KOPT-K1 (cell line): ENCODE measurements at regions not wholly inside any gene's neighbourhood (a gene's known extent, or its start where the extent isn't known, plus 50 kb on each side); places are given as distances from the start of the nearest gene placed in this dataset.

Source experiments
- H3K27ac ChIP-seq: fragments of 200-600 bp; sonication (generic); 2 replicates; pipeline ENCODE4 v1.5.1; 2016; ENCODE audit warnings: antibody characterized with exemption, mild to moderate bottlenecking, low read depth, low read length; ENCODE audit not compliant: poor library complexity, severe bottlenecking
- H3K36me3 ChIP-seq: fragments of 200-600 bp; sonication (generic); 2 replicates; pipeline ENCODE4 v1.5.1; 2017; ENCODE audit warnings: antibody characterized with exemption, mild to moderate bottlenecking, low read length, moderate library complexity; ENCODE audit not compliant: insufficient read depth
- H3K9me3 ChIP-seq: fragments of 200-600 bp; sonication (generic); 2 replicates; pipeline ENCODE4 v1.5.1; 2017; ENCODE audit warnings: antibody characterized with exemption, low read length, mild to moderate bottlenecking; ENCODE audit not compliant: insufficient read depth, poor library complexity, severe bottlenecking

DNA sequence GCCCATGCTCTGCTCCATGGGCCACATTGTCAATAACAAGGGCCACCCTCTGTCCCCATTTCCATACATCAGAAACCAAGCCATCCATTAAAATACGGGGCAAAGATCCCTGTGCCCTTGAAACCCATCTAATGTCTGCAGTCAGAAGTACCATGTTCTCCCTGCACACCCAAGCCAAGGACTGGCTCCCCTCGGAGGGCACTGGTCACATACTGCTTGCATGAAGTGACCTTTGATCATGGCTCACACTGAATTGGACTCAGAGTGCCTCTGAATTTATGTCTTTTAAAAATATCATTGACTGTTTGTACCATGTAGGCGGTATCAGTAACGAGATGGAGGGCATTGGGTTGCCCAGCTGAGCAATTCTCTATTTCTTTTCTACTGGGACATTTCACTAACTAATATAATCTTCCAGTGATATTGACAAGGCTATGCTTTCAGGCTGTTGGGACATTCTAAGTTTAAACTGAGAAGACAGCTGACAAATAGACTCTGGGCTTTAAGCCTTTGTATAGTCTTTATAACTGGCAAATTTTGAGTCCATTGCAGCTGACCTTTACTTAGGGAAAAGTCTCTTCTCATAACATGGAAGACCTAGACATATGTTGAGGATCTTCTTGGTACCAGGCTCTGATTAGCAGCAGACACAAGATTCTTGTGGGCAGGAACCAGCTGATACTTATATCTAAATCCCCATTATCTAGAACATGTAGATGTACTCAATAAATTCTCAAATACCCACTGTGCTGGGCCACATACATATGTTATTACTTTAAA lies 214.3 kb downstream of the MYCN start:
- Histone ChIP-seq H3K9me3 (no peaks in the 10 kb centered on the region), H3K36me3 (no peaks in the 10 kb centered on the region), H3K27ac (no peak overlapping the region)

DNA sequence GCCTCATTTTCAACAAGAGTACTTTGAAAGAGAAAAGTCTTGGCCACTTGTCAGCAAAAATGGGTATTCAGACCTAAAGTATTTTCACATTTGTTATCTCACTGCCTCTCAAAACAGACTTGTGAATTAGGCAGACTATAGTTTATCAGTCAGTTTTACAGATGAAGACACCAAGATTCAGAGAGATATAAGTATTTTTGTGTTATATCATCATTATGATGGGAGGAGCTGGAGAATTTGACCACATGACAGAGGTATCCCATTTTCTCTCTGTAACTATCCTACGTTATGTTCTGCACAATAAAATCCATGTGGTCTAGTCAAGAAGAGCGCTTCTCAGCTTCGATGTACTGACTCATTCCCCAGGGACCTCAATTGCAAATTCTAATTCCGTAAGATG lies 213.7 kb downstream of the MYCN start:
- Histone ChIP-seq H3K9me3 (no peaks in the 10 kb centered on the region), H3K36me3 (no peaks in the 10 kb centered on the region), H3K27ac (no peak overlapping the region)

DNA sequence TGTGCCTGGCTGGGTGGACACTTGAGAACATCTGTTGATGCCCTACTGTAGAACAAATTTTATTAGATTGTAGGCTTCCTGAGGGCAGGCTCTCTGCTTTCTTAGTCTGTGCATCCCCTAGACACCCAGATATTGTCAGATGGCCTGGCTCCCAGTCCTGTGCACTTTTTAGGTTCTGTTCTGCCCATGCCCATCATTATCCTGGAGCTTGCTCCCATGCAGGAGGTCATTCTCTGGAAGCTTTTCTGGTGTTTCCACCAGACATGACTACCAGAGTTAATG lies 213.3 kb downstream of the MYCN start:
- Histone ChIP-seq H3K9me3 (no peaks in the 10 kb centered on the region), H3K36me3 (no peaks in the 10 kb centered on the region)

GRCh38 chr2:16152928-16153753 lies 212.8 kb downstream of the MYCN start:
- Histone ChIP-seq H3K27ac (no peak overlapping the region), H3K9me3 (no peaks in the 10 kb centered on the region), H3K36me3 (no peaks in the 10 kb centered on the region)

More for the DNA sequence above, 213.3 kb downstream of the MYCN start:
- H3K27ac ChIP-seq: no peak overlapping the region

DNA sequence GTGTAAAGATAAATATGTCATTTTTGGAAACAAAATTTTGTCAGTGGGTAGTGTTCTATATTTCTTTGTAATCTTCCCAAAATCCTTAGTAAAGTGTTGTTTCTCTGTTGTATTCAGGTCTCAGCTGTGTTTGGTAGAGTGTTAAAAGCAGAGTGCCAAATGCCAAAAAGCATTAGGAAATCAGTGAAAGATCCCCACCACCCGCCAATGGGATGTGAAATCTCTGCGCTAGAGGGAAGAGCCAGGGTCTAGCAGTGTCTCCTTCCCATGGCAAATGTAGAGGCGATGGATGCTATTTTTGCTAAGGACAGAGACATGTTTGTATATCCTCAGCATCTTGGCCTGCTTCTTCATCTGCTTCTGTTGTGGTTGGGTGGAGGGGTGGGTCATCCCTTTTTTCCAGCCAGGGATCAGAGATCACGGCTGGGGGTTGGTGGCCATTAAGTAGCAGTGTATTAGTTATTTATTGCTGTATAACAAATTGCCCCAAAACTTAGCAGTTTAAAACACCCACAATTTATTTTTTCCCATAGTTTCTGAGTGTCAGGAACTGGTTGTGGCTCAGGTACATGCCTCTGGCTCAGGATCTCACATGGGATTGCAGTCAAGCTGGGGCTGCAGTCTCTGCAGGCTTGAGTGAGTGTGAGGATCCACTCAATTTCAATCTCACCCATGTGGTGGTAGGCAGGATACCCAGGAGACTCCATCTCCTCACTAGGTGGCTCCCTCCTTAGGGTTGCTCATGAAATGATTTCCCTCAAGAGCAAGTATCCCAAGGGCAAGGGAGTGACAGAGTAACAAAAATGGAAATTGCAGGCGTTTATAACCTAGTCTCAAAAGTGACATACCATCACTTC lies 211.9 kb downstream of the MYCN start:
- Histone ChIP-seq H3K9me3 (no peaks in the 10 kb centered on the region), H3K36me3 (no peaks in the 10 kb centered on the region), H3K27ac (no peak overlapping the region)

GRCh38 chr2:16151651-16152050 lies 211.3 kb downstream of the MYCN start:
- Histone ChIP-seq H3K36me3 (no peaks in the 10 kb centered on the region), H3K9me3 (no peaks in the 10 kb centered on the region), H3K27ac (no peak overlapping the region)

- H3K27ac ChIP-seq: no peak overlapping the region
- no peaks in the 10 kb centered on the region for H3K36me3 ChIP-seq
- H3K9me3 ChIP-seq: no peaks in the 10 kb centered on the region
These were observed 210.9 kb downstream of the MYCN start for GRCh38 chr2:16151281-16151570.

- Histone ChIP-seq H3K36me3 (no peaks in the 10 kb centered on the region), H3K27ac (no peak overlapping the region), H3K9me3 (no peaks in the 10 kb centered on the region)
These were observed 210.3 kb downstream of the MYCN start for GRCh38 chr2:16150456-16151280.

DNA sequence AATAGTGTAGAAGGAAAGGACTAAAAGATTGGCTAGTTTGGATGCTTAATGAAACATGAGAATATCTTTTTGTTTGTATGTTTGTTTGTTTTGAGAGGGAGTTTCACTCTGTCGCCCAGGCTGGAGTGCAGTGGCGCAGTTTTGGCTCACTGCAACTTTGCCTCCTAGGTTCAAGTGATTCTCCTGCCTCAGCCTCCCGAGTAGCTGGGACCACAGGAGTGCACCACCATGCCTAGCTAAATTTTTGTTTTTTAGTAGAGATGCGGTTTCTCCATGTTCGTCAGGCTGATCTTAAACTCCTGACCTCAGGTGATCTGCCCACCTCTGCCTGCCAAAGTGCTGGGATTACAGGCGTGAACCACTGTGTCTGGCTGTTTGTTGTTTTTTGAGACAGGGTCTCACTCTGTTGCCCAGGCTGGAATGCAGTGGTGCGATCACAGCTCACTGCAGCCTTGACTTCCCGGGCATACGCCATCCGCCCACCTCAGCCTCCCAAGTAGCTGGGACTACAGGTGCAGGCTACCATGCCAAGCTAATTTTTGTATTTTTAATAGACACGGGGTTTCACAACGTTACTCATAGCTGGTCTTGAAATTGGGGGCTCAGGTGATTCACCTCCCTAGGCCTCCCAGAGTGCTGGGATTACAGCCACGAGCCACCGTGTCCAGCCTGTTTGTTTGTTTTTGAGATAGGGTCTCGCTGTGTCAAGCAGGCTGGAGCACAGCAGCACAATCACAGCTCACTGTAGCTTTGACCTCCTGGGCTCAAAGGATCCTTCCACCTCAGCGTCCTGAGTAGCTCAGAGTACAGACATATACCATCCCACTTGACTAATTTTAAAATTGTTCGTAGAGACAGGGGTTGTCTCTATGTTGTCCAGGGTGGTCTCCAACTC lies 209.2 kb downstream of the MYCN start:
- Histone ChIP-seq H3K27ac (no peak overlapping the region), H3K36me3 (no peaks in the 10 kb centered on the region), H3K9me3 (no peaks in the 10 kb centered on the region)

DNA sequence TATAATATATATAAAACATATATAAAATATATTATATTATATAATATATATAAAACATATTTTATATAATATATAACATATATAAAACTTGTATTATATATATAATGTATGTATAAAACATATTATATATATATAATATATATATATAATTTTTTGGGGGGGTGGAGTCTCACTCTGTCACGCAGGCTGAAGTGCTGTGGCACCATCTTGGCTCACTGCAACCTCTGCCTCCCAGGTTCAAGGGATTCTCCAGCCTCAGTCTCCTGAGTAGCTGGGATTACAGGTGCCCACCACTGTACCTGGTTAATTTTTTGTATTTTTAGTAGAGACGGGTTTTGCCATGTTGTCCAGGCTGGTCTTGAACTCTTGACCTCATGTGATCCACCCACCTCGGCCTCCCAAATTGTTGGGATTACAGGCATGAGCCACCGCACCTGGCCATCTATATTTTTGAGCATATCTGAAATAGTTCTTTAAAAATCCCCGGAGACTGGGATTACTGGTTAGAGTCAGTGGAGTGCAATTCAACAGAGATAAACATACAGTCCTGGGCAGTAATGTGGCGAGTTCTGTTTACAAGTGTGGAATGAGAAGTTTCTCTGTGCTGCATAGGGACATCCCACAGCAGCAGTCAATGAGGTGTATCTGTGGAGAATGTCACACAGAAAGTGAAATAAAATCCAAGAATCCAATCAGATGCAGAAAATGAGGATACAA lies 208.4 kb downstream of the MYCN start:
- Histone ChIP-seq H3K27ac (no peak overlapping the region), H3K9me3 (no peaks in the 10 kb centered on the region)

DNA sequence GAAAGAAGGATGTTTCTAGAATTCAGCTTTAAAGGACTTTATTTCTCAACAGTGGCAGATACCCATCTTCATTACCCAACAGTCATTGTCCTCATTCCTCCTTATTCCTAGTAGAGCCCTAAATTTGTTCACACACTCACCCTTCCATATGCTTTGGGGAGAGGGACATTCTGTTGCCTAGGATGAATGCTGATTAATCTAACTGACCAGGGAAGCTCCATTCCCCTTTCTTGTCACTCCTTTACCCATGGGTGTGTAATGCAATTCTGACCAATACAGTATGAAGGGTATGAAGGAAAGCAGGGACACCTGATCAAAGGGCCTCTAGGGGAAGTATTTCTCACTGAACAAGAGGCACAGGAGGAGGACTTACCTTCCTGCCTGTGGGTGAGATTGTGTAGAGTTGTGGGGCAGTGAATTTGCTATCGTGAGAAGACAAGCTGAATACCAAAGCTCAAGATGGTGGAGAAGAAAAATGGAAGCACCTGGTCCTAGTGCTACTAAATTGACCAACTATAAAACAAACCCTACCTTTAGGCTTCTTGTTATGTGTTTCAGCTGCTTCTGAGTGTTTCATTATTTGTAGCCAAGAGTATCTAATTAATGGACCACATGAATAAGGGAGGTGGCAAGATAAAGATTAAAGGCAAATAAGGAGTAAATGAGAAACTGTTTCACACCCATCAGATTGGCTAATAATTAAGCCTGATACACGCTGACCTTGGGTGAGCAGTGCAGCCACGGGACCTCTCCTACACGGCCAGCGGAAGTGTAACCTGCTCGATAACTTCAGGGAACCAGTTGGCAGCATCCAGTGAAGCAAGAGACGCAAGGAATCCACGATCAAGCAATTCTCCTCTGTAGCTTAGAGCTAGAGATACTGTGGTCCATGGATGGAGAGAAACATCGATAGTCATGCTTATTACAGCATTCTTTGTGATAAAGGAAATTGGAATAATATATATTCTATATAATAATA lies 202.3 kb downstream of the MYCN start:
- H3K27ac ChIP-seq: no peak overlapping the region
- H3K9me3 ChIP-seq: no peaks in the 10 kb centered on the region
- H3K36me3 ChIP-seq: no peaks in the 10 kb centered on the region

More for the DNA sequence above, 208.4 kb downstream of the MYCN start:
- H3K36me3 ChIP-seq: no peaks in the 10 kb centered on the region

DNA sequence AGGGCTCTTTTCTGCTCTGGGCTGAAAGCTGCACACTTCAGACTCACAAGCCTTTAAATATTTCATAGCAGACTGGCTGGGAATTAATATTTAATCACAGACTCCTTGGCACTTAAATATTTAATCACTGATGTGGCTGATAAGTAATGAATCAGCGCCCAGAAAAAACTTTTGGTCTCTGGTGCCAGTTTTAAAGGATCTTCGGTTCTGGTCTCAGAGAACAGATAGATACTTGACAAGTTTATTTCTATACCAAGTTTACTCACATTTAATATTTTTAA lies 201.2 kb downstream of the MYCN start:
- H3K9me3 ChIP-seq: no peaks in the 10 kb centered on the region
- no peaks in the 10 kb centered on the region for H3K36me3 ChIP-seq
- H3K27ac ChIP-seq: no peak overlapping the region
